Femur (tissue), 1 donor: ENCODE measurements at regions not wholly inside any gene's neighbourhood (a gene's known extent, or its start where the extent isn't known, plus 50 kb on each side); places are given as distances from the start of the nearest gene placed in this dataset.
"Not testable (repeated sequence)": the region's sequence is repeated elsewhere in the genome, so short reads cannot be mapped to it uniquely, and the experiment has no call there.

Experiments
- DNase-seq: peaks from one replicate; pipeline ENCODE4 v3.0.0-alpha.2; 2017

- no peak for DNase-seq
These were observed 245.1 kb upstream of the ATXN7L3B start for GRCh38 chr12:74292351-74293194.

GRCh38 chr12:74293689-74294131 is 243.9 kb upstream of the ATXN7L3B start:
- DNase-seq: no peak

GRCh38 chr12:74317078-74317601 is 220.5 kb upstream of the ATXN7L3B start:
- peak; percentile 75 for DNase-seq

- DNase-seq: no peak
These were observed 219.9 kb upstream of the ATXN7L3B start for GRCh38 chr12:74317741-74318140.

- DNase-seq: no peak
These were observed 217.7 kb upstream of the ATXN7L3B start for GRCh38 chr12:74319886-74320285.

GRCh38 chr12:74321381-74321780 is 216.3 kb upstream of the ATXN7L3B start:
- no peak for DNase-seq

GRCh38 chr12:74322792-74323191 is 214.8 kb upstream of the ATXN7L3B start:
- DNase-seq: no peak

- DNase-seq: no peak
These were observed 209.0 kb upstream of the ATXN7L3B start for GRCh38 chr12:74328623-74329022.

GRCh38 chr12:74334780-74335179 is 202.9 kb upstream of the ATXN7L3B start:
- DNase-seq: no peak

- DNase-seq: no peak
These were observed 199.7 kb upstream of the ATXN7L3B start for GRCh38 chr12:74337951-74338350.

GRCh38 chr12:74339211-74339610 is 198.4 kb upstream of the ATXN7L3B start:
- DNase-seq: no peak

- DNase-seq: no peak
These were observed 187.7 kb upstream of the ATXN7L3B start for GRCh38 chr12:74349925-74350324.

GRCh38 chr12:74365178-74365964 is 172.3 kb upstream of the ATXN7L3B start:
- no peak for DNase-seq

GRCh38 chr12:74370608-74371216 is 166.9 kb upstream of the ATXN7L3B start:
- no peak for DNase-seq

GRCh38 chr12:74379114-74379513 is 158.5 kb upstream of the ATXN7L3B start:
- DNase-seq: no peak

GRCh38 chr12:74381958-74382357 is 155.7 kb upstream of the ATXN7L3B start:
- no peak for DNase-seq

GRCh38 chr12:74382983-74383382 is 154.7 kb upstream of the ATXN7L3B start:
- DNase-seq: no peak

- no peak for DNase-seq
These were observed 146.4 kb upstream of the ATXN7L3B start for GRCh38 chr12:74391283-74391682.

GRCh38 chr12:74393272-74393671 is 144.4 kb upstream of the ATXN7L3B start:
- no peak for DNase-seq

GRCh38 chr12:74394647-74395046 is 143.0 kb upstream of the ATXN7L3B start:
- DNase-seq: no peak

- DNase-seq: no peak
These were observed 136.6 kb upstream of the ATXN7L3B start for GRCh38 chr12:74401035-74401434.

- DNase-seq: no peak
These were observed 135.7 kb upstream of the ATXN7L3B start for GRCh38 chr12:74401966-74402365.

- DNase-seq: not testable (repeated sequence)
These were observed 134.5 kb upstream of the ATXN7L3B start for GRCh38 chr12:74403221-74403470.
